Right ventricle myocardium superior (tissue), 1 donor: ENCODE measurements at regions not wholly inside any gene's neighbourhood (a gene's known extent, or its start where the extent isn't known, plus 50 kb on each side); places are given as distances from the start of the nearest gene placed in this dataset.
"Not testable (repeated sequence)": the region's sequence is repeated elsewhere in the genome, so short reads cannot be mapped to it uniquely, and the experiment has no call there.

ENCODE experiments used
- ATAC-seq: fragments of 200-7000 bp; cut with Tn5 transposase; one replicate; pipeline ENCODE4 v1.9.1; 2020; ENCODE audit warnings: mild to moderate bottlenecking; ENCODE audit not compliant: poor library complexity
- DNase-seq: peaks from one replicate; pipeline ENCODE4 v3.0.0-alpha.2; 2020
- intact Hi-C: fragments of 100-400 bp; cut with DNase I; formaldehyde crosslinking; loops from one replicate; pipeline ENCODE4 v1.11.2; 2022
- donor health status: DM: no; HTN: yes; CAD: no; lungs with severe emphysema.

DNA sequence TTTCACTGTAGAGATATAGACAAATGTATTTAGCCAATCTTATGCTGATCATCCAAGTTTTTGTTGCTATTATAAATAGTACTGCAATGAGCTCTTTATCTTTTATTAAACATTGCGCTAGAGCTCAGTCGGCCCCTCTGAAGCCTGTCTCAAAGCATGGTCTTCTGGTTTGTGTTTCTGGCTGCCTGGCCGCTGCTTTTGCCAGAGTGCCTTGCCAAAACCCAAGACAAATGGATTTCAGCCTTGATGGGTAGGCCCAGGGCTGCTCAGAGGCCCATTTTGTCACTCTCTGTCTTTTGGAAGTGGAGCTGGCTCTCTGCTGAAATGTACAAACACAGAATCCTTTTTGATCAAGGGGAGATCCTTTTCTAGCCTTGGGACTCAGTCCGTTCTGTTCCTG lies 102.9 kb upstream of the KCNG1 start:
- intact Hi-C loops, result no loop called here
- DNase-seq, result no peak
- no peak for ATAC-seq

DNA sequence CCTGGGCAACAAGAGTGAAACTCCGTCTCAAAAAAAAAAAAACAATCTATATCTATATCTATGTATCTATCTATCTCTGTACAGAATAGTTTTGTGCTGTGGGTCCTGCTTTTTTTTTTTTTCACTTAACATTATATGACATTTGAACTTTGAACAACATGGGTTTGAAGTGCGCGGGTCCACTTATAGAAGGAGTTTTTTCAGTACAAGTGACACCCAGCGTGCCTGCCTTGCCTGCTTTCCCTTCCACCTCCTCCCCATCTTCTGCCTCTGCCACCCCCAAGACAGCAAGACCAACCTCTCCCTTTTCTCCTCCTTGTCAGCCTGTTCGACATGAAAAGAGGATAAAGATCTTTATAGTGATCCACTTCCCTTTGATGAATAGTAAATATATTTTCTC lies 102.2 kb upstream of the KCNG1 start:
- ATAC-seq (no peak), DNase-seq (no peak)
- intact Hi-C loops, result no loop called here

DNA sequence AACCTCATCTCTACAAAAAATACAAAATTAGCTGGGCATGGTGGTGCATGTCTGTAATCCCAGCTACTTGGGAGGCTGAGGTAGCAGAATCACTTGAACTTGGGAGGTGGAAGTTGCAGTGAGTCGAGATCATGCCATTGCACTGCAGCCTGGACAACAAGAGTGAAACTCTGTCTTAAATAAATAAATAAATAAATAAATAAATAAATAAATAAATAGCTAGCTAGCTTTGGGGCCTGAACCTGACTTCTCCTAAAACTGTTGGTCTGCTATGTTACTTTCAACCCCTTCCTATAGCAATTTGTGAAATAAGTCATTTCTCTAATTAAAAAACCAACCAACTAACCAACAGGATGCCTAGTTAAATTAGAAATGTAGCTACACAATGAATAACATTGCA lies 101.0 kb upstream of the KCNG1 start:
- DNase-seq, ATAC-seq, intact Hi-C loops: not testable (repeated sequence)

DNA sequence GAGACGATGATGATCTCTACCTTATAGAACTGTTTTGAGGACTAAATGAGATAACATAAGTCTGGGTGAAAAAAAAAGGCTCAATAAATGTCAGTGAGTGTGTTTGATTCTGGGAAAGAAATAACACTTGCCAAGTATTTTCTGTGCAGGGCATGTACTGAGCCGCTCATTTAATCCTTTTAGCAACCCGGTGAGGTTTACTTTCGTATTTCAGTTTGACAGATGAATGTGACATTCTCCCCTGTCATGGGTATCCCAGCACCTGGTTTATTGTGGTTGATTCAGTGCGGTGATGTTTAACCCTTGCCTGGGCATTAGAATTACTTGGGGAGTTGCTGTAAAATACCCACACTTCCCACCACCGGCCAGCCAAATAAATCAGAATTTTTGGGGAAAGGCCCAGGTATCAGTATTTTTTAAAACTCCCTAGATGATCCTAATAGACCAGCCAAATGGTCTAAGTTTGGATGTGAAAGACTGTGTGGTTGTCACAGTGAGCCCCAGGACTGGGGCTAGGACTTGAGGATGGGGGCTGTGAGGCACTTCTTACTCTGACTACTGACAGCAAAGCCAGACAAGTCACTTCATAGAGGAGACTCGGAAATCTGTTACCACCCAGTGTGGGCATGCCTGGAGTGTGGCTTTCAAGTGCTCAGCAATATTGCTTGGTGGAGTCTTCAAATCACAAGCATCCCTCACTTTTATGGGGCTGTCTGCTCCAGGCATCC lies 100.2 kb upstream of the KCNG1 start:
- intact Hi-C loops, result no loop called here
- no peak for ATAC-seq
- no peak for DNase-seq

DNA sequence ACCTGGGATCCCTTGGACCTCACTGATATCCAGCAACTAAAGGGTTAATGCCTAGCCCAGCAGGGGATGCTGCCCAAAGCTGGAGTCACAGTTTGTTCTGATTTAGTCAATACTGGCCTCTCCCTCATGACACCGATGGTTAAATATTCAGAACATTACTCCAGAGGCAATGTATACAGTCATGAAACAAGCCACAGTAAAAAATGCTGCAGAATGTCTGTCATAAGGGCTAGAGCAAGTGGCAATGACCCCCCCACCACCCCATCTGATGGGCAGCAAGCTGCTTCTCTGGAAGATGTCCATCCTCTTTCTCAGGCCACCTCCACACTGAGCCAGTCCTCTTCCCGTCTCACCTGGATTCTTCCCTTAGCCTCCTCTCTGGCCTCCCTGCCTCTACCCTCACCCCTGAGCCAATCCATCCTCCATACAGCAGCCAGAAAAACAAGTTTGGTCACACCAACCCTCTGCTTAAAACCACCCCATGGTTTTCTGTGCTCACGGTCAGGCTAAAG lies 99.0 kb upstream of the KCNG1 start:
- ATAC-seq (no peak), DNase-seq (no peak)
- intact Hi-C loops, result no loop called here

DNA sequence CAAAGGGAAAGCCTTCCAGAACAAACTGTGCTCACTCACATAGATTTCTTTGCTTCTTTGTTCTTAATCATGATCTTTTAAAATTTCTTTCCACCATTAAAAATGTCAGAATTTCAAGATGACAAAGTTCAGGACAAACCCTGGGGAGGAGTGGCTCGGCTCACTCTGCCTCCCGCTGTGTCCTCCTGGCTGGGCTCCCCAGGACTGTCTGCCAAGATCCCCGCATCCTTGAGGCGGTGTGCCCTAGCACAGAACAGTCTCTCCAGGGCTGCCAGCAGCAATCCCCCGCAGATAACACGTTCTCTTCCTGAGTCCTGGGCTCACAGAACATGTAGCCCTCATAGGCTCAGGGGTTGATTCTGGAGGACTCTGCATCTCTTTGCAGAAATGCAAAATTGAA lies 98.4 kb upstream of the KCNG1 start:
- ATAC-seq, result no peak
- intact Hi-C loops, result no loop called here
- DNase-seq, result no peak

DNA sequence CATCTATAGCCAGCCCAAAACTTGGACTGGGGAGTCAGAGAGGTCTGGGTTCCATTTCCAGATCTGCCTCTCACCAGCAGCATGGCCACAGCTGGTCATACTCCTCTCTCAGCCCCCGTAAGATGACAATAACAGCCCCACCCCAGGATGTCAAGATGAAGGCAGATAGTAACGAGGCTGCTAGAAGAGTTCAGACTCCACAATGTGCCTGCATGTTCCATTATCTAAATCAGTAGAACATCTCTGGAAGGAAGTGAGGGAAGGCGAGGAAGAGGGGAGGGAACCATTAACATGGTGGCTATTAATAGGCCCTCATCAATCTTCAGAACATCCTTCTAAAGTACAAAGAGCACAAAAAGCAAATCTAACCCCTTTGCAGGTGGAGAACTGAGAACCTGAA lies 98.0 kb upstream of the KCNG1 start:
- ATAC-seq (no peak), DNase-seq (no peak)
- intact Hi-C loops, result no loop called here

DNA sequence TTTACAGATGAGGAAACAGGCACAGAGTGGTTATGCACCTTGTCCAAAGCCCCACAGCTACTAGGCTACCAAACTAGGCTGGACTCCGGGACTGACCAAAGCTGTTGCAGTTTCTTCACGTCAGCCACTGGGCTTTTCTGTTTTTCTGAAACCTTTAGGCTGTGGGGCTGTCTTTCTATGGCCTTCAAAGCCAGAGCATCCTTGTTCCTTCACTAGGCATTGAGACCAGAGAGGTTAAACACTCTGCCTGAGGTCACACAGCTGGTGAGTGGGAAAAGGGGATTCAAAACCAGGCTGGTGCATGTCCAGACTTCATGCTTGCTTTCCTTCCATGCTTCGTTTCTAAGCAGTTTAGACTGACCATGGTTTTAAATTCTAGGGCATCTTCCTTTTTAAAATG lies 97.5 kb upstream of the KCNG1 start:
- intact Hi-C loops, result no loop called here
- ATAC-seq (no peak), DNase-seq (no peak)

DNA sequence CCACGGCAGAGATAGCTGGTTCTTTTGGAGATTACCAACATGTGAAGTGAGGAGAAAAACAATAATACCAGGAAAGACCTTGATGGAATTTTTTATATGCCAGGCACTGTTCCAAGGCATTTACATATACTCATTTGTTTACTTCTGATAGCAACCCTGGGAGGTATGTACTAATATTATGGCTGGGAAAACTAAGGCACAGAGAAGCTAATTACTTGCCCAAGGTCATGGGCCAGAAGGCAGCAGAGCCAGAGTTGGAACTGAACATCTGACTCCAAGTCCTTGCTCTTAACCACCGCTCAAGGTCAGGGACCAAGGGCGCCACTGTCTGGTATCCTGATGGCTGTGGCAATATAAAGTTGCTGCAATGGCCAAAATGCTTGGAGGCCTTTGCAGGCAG lies 97.0 kb upstream of the KCNG1 start:
- ATAC-seq, result no peak
- intact Hi-C loops, result no loop called here
- no peak for DNase-seq

DNA sequence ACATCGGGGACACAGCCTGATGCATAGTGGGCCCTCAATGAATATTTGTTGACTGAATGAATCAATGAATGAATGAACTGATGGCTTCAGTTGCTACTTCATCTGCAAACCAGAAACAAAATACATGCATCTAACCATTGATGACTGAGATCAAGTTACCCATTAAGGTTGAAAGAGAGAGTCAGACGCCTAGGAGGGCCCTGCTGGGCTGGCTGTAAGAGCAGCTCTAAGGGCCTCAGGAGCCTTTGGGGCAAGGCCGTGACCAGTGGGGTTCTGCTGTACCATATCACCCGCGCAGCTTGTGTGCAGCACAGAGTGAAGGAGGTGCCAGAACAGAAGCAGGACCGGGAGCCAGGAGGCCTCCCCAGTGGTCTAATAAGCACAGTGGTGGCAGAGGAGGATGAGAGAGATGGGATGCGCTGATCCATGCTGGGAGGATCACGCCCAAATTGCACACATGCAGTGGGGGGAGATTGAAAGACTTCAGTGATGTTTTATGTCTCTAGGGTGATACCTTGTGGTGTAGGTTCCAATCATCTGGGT lies 96.1 kb upstream of the KCNG1 start:
- no peak for ATAC-seq
- intact Hi-C loops, result no loop called here
- no peak for DNase-seq

DNA sequence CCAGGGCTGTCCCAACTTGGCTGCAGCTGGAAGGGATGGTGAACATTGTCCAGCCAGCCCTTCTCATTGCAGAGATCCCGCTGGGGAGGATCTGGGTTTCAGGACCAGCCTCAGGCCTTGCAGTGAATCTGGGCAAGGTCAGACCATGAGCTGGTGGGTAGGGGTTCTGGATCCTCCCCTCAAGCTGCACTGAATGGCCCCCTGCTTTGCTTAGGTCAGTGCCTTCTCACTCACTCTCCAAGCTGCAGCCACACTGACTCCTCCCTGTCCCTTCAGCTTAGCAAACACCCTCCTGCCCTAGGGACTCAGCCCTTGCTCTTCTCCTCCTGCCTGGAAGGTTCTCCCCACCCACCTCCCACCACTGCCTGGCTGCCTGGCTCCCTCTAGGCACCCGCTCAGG lies 95.3 kb upstream of the KCNG1 start:
- intact Hi-C loops, result no loop called here
- ATAC-seq (no peak), DNase-seq (no peak)

DNA sequence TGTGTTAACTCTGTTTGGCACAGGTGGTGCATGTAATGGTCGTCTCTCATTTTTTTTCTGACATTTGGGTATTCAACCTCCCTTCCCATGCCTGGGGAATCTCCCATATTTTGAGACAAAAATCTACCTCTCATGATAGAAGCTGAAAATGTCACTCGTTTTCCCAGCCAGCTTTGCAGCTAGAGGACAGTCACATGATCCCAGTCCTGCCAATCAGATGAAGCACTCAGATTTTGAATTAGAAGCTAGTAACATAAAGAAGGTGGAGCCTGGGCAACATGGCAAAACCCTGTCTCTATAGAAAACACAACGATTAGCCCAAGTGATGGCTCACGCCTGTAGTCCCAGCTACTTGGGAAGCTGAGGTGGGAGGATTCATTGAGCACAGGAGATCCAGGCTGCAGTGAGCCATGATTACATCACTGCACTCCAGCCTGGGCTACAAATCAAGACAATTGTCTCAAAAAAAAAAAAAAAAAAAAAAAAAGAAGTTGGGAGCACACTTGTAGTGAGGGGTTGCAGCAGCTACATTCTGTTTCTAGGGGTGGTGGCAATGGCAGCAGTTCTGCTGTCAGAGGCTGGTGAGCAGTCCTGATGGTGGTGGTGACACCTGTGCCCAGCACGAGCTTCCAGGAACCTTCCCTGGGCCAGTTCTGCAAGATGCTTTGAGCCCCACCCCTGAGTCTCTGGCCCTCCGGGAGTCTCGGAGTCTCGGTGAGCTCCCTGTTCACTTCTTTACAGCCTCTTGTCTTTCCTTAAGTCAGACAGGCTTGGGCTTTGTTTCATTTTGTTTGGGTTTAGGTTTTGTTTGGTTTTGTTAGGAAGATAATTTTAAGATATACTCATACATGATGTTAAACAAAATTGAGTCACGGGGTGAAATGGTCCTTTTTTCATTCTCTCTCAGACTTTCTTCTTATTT lies 94.1 kb upstream of the KCNG1 start:
- DNase-seq (no peak), ATAC-seq (no peak)
- intact Hi-C loops, result no loop called here

DNA sequence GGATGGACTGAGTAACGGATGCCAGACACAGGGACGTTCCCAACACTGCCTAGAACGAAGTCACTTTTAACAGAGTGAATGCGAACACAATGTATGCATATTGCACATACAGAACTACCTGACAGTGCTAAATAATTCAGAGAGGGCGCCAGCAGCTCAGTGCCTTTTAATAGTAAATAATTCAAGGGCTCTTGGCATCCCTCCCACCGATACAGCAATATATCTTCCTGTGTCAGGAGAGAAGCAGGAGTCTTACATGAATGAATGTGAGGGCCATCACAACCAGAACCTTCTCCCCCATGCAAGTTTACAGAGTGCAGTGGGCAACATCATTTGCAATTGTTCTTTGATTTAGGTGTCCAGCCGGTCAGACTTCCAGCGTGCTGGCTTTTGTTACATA lies 88.4 kb upstream of the KCNG1 start:
- intact Hi-C loops, result no loop called here
- no peak for DNase-seq
- no peak for ATAC-seq

DNA sequence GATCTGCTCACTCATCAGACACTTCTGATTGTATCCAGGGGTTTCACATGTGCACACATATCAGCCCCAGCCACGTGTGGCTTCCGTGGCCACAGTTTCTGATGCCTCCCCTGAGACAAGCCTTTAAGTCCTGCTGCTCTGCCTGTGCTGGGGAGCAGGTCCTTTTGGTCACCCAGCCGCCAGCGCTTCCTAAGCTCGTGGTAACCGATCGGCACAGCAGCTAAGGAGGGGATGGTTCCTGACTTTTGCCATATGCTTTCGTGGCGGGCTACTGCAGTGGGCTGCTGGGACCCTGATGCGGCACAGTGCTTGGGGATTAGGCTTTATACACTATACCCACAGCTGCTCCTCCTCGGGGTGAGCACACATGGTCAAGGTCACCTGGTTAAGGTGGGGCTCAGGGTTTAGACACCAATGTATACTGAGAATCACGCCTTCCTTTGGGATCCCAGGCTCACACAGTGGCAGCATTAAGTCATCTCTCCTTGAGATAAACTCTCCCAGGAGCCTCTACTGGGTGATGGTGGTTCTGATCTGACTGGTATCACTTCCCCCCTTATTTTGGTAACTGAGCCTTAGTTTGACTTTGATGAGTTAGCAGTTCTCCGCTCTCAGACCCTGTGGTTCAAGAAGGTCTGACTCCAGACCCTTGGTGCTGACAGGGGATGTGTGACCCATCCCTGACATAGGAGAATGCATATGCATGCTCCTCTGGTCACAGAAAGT lies 85.9 kb upstream of the KCNG1 start:
- no peak for ATAC-seq
- no peak for DNase-seq
- intact Hi-C loops, result no loop called here

DNA sequence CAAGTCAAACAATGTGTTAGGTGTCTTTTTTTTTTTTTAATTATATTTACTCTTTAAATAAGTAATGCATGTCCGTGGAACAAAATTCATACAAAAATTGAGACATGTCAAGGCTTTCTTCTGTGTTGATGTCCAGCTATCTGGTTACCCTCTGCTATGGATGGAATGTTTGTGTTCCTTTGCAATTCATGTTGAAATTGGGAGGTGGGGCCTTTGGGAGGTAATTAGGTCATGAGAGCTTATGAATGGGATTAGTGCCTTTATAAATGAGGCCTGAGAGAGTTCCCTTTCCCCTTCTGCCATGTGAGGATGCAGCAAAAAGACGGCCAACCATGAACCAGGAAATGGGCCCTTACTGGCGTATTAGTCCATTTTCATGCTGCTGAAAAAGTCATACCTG lies 83.1 kb upstream of the KCNG1 start:
- ATAC-seq (no peak), DNase-seq (no peak)
- intact Hi-C loops, result no loop called here

DNA sequence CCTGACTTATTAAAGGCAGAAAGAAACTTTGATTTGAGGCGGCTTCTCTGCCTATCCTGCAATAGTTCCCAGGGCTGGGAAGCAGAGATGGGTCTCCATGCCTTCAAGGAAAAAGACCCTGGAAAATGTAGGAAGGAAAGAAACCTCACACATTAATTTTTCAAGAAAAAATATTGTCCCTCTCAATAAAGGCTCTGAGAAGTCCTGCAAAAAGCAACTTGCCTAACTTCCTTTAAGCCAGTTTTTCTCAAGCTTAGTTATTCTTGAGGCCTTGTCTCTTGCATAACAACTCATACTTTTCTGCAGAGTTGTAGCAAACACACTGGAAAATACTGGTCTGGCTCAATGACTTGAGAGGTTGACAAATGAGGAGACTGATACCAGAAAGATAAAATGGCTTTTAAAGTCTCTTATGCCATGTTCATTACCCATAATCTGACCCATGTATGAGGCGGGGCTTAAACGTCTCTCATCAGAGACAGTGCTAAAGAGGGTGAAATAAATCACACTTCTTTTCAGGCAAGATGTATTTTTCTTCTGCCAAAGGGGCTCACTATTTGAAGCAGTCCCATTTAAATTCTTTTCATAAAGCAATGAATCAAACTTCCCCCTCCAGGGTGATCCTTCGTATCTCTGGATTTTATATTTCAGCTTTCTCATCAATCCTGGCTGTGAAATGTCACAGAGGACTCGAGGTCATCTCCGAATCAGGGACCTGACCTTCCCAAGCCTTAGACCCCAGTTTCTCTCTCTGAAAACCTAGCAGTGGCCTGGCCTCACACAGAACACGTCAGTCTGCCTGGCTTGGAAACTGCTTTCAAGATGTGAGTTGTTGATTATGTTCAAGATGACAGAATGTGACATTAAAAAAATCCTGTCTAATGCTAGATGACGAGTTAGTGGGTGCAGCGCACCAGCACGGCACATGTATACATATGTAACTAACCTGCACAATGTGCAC lies 82.3 kb upstream of the KCNG1 start:
- intact Hi-C loops, result no loop called here
- ATAC-seq (no peak), DNase-seq (no peak)

DNA sequence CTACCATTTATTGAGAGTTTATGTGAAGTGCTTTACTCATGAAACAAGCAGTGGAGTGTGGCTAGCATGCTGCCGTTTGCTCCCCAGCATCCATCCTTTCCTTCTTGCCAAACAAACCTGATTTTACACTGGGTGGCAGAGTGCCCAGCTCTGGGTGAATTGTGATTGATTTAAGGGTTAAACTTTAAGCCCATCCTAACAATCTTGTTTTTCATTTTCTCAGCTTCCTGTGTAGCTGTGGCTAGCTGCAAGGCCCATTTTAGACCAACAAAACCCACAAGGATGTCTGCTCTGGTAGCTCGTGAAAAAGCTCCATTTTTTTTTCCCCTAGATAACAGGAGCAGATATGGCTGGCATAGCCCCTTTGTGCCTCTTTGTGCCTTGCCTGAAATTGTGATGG lies 77.7 kb upstream of the KCNG1 start:
- intact Hi-C loops, result no loop called here
- no peak for ATAC-seq
- no peak for DNase-seq

DNA sequence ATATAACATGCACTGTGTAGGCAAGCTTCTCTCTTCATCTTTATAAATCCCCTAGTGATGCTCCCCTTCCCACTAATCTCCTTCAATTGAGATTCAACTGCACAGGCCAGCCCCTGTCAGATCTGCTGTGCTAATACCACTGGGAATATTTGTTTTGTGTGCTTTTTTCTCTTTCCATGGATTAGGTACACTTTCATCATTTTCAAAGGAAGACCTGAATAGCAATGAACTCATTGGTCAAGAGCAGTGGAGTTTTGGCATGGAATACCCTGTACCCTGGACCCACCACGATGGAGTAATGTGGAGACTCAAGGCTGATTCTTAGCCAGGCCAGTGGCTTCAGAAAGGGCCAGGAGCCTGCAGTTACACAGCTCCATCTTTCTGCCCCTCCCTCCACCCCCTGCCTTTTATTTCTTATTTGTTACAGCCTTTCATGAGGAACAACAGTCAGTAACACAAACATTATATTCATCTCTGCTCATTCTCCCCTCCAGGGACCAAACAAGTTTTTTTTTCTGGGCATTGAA lies 75.4 kb upstream of the KCNG1 start:
- no peak for ATAC-seq
- intact Hi-C loops, result no loop called here
- DNase-seq, result no peak
